IPS-18a (cell line): ENCODE measurements at regions not wholly inside any gene's neighbourhood (a gene's known extent, or its start where the extent isn't known, plus 50 kb on each side); places are given as distances from the start of the nearest gene placed in this dataset.

Source experiments
- H3K27ac ChIP-seq: one replicate; pipeline ENCODE4 v1.5.1; 2013; ENCODE audit warnings: low read length
- H3K27me3 ChIP-seq: one replicate; pipeline ENCODE4 v1.6.1; 2013; ENCODE audit warnings: mild to moderate bottlenecking, low read length; ENCODE audit not compliant: control insufficient read depth, insufficient read depth
- H3K36me3 ChIP-seq: one replicate; pipeline ENCODE4 v1.6.1; 2013; ENCODE audit warnings: low read depth, low read length; ENCODE audit not compliant: control insufficient read depth
- H3K4me1 ChIP-seq: one replicate; pipeline ENCODE4 v1.6.1; 2013; ENCODE audit warnings: low read depth, low read length; ENCODE audit not compliant: control insufficient read depth
- H3K4me3 ChIP-seq: one replicate; pipeline ENCODE4 v1.5.1; 2013; ENCODE audit warnings: low read length
- H3K9ac ChIP-seq: one replicate; pipeline ENCODE4 v1.6.1; 2013; ENCODE audit warnings: mild to moderate bottlenecking, low read length, moderate library complexity
- H3K9me3 ChIP-seq: one replicate; pipeline ENCODE4 v1.6.1; 2013; ENCODE audit warnings: low read depth, low read length; ENCODE audit not compliant: control insufficient read depth

DNA sequence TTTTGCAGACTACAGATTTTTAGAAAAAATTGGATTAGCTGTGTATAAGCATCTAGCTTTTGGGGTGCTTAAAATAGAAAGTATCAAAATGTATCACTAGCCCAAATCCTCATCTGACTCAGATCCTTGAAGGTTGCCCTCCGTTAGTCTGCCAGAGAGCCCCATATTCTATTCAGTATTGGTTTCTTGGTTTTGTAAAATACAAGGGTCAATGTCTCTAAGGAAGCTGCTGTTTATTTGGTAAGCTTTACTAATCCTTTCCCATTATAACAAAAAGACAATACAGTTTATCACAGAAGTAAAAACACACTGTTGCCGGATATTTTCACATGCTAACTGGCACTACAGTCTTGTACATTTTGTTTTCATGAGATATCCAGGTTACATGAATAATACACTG is 92.8 kb upstream of the PTHLH start:
- Histone ChIP-seq H3K27me3 (no peaks in the 10 kb centered on the region), H3K27ac (no peak overlapping the region), H3K9ac (no peak overlapping the region), H3K36me3 (no peaks in the 10 kb centered on the region), H3K4me3 (no peak overlapping the region), H3K9me3 (no peaks in the 10 kb centered on the region), H3K4me1 (no peaks in the 10 kb centered on the region)

DNA sequence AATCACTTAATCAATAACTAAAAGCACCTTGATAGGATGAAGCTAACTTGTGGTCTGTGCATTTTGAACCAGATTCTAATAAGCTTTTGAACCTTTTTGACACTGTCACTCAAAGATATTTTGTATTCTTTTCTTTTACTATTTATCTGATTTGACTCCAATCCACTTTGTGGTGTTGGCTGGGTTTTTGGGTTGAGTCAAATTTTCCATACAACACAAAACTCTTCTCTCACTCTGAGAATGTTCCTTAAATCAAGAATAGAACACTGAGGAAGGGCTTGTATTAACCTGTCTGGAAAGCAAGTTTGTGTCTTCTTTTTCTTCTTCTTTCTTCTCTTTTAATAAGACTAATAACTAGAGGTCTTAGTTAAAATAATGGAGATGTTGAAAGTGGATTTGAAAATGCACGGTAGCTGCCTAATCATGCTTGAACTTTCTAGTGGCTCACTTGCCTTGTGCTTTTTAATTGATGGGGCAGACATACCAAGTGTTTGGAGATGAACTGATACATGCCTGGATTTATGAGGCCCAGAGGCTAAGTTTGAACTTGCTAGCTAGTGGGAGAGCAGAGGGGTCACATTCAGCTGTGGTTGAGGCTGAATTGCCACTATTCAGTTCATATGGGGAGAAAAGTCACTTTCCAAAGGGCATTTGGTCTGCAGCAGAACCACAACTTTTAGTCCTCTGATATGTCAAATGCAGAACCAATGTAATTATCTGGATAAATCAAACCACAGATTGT is 93.5 kb upstream of the PTHLH start:
- Histone ChIP-seq H3K36me3 (no peaks in the 10 kb centered on the region), H3K4me3 (no peak overlapping the region), H3K4me1 (no peaks in the 10 kb centered on the region), H3K9me3 (no peaks in the 10 kb centered on the region), H3K9ac (no peak overlapping the region), H3K27me3 (no peaks in the 10 kb centered on the region), H3K27ac (no peak overlapping the region)

DNA sequence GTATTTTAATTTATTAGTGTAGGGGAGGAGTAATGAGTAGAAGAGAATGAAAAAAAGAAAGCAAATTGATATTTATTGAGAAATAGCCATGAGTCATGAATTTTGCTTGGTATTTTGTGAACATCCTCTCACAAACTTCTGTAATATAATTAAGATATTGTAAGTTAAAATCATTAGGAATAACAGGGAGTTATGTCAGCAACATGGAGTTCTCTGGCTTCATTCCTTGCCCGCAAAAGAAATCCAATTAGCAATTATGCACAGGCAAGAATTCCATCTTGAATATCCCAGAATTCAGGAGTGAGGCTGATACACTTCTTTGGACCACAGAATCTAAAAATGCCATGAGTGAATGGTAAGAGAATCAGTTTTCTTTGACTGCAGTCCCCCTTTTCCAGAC is 94.3 kb upstream of the PTHLH start:
- Histone ChIP-seq H3K27me3 (no peaks in the 10 kb centered on the region), H3K27ac (no peak overlapping the region), H3K9me3 (no peaks in the 10 kb centered on the region), H3K4me1 (no peaks in the 10 kb centered on the region), H3K4me3 (no peak overlapping the region), H3K9ac (no peak overlapping the region), H3K36me3 (no peaks in the 10 kb centered on the region)

DNA sequence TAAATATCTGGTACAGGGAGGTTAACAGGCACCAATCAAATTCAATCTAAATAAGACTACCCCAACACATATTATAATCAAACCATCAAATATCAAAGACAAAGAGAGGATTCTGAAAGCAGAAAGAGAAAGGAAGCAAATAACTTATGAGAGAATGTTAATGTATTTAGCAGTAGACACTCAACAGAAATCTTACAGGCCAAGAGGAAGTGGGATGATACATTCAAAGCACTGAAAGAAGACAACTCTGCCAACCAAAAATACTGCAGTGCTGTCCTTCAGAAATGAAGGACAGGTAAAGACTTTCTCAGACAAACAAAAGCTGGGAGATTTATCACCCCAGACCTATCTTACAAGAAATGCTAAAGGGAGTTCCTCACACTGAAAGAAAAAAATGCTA is 95.9 kb upstream of the PTHLH start:
- Histone ChIP-seq H3K36me3 (no peaks in the 10 kb centered on the region), H3K4me3 (no peak overlapping the region), H3K27ac (no peak overlapping the region), H3K27me3 (no peaks in the 10 kb centered on the region), H3K9me3 (no peaks in the 10 kb centered on the region), H3K4me1 (no peaks in the 10 kb centered on the region), H3K9ac (no peak overlapping the region)

DNA sequence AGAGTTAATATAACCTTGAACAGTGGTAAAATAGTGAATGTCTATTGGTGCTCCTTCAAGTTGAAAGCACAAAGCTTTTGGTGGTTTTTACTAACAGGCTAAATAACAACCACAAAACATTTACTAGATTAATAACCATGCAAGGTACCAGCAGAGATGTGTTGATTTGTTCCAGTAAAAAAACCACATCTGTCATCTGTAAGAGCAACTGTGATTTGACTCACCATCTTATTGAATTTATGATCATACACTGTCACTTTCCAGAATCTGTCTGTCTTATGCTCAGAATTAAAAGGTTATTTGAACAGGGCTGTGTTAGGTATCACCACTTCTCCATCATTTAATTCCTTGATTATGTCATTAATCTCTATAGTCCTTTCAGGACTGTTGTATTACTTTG is 107.0 kb upstream of the PTHLH start:
- Histone ChIP-seq H3K9ac (no peak overlapping the region), H3K27ac (no peak overlapping the region), H3K4me1 (no peaks in the 10 kb centered on the region)

DNA sequence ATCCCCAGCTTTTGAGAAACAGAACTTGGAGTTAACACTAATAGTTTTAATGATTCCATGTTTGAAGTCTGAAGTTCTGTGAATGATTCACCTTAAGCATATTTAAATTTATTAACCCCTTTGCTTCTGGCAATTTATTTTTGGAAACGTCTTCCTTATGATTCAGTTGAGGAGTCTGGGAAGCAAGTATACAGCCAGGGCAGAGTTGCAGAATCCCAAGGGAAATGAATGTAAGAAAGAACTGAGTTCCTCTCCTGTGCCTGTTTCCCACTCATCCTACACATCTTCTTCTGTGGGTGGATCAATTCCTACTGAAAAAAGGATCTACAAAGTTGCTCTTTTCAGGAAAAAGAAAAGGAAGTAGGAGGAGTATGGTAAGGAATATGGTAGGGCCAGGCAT is 108.2 kb upstream of the CCDC91 start:
- Histone ChIP-seq H3K4me1 (no peaks in the 10 kb centered on the region), H3K4me3 (no peak overlapping the region), H3K9me3 (no peaks in the 10 kb centered on the region), H3K27me3 (no peaks in the 10 kb centered on the region), H3K27ac (no peak overlapping the region), H3K36me3 (no peaks in the 10 kb centered on the region), H3K9ac (no peak overlapping the region)

More for the DNA sequence above, 107.0 kb upstream of the PTHLH start:
- H3K36me3 ChIP-seq = no peaks in the 10 kb centered on the region
- H3K9me3 ChIP-seq = no peaks in the 10 kb centered on the region
- no peaks in the 10 kb centered on the region for H3K27me3 ChIP-seq
- H3K4me3 ChIP-seq = no peak overlapping the region

DNA sequence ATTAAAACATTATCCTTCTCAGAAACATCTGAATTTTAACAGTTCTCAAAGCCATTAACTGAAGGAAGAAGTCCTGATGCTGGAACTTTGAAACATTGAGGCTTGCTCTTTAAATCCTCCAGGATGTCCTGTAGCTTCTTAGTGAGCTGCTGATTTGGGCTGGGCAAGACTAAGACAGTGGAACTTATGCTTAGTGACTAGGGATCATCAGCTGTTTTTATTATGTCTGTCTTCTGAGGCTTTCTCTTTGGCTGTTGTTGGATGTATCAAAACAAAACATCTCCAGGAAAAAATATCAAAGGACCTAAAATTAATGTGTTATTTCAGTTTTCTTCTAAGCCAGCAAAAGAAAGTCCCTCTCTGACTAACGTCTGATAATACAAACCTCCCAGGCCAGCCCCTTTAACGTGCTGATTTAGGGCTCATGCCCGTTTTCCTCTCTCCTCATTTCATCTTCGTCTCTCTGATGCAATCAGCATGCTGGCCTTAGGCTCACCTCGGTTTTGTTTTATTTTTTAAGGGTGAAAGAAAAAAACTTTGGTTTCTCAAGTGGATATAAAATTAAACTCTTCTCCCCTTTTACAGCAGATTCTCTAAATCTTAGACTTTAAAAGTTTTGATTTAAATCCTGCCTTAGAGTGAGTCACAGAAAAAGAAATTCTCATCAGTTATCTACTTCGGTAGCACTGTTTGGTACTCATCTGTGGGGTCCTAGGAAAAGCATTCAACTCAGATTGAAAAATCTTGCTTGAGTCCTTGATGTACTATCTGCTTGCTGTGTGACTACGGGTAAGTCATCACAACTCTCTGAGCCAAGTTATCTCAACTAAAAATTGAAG is 106.2 kb upstream of the CCDC91 start:
- Histone ChIP-seq H3K4me3 (no peak overlapping the region), H3K9me3 (no peaks in the 10 kb centered on the region), H3K36me3 (no peaks in the 10 kb centered on the region), H3K9ac (no peak overlapping the region), H3K4me1 (peaks cover 3% of the 10 kb centered on the region), H3K27ac (no peak overlapping the region), H3K27me3 (no peaks in the 10 kb centered on the region)

- Histone ChIP-seq H3K9ac (no peak overlapping the region), H3K9me3 (no peaks in the 10 kb centered on the region), H3K36me3 (no peaks in the 10 kb centered on the region), H3K4me1 (peaks cover 9% of the 10 kb centered on the region), H3K4me3 (no peak overlapping the region), H3K27me3 (no peaks in the 10 kb centered on the region), H3K27ac (no peak overlapping the region)
Observed at GRCh38 chr12:28086521-28087155, 103.6 kb upstream of the CCDC91 start.

DNA sequence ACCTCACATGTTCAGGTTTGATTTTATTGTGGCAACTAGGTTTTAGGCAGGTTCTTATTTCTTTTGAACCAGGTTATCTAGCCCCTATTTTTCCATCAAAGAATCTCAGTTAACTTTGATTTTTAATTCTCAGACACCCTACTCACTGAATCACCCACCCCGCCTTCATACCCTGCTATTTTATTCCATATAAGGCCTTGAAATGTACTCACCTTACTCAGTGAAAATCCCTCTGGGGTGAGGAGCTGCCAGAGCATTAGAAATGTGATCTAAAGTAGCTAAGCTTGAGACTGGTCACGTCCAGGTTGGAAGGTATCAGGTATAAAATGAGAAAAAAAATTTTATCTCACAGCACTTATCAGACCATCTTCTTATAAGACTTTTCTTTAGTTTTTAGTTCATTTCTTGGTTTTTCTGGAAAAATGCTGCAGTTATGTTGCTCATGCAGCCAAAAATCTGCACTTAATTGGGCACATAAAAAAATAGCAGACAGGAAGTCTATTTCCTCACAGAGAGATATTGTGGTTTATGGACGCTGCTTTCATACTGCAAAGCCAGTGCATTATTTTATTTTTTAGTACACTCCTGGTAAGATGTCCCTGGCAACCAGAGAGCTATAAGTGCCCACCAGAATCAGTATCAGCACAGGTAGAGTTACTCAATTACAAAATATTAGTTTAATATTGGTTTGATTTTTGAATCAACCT is 101.5 kb upstream of the CCDC91 start:
- H3K4me3 ChIP-seq = no peak overlapping the region
- H3K27ac ChIP-seq = no peak overlapping the region
- H3K4me1 ChIP-seq = peaks cover 9% of the 10 kb centered on the region
- no peaks in the 10 kb centered on the region for H3K36me3 ChIP-seq
- no peak overlapping the region for H3K9ac ChIP-seq
- H3K9me3 ChIP-seq = no peaks in the 10 kb centered on the region
- no peaks in the 10 kb centered on the region for H3K27me3 ChIP-seq

DNA sequence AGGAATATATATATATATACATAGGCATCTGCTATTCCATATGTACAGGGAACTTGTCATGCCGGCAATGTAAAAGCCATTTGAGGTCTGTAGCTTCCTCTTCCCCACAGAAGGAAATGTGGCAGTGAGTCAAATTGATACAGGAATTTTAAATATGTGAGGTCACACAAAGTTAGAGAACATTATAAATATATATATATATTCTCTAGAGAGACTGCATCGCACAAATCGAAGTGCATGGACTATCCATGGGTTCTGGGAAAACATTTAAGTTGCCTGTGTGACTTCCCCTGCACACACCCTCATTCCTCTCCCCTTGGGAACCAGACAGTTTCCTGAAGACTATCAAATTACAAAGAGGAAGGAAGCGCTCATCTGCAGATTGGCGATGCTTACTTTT is 100.9 kb upstream of the CCDC91 start:
- no peak overlapping the region for H3K27ac ChIP-seq
- peak overlapping the region; percentile 33 for H3K4me3 ChIP-seq
- H3K4me1 ChIP-seq = peaks cover 9% of the 10 kb centered on the region
- H3K27me3 ChIP-seq = no peaks in the 10 kb centered on the region
- no peaks in the 10 kb centered on the region for H3K9me3 ChIP-seq
- no peaks in the 10 kb centered on the region for H3K36me3 ChIP-seq
- no peak overlapping the region for H3K9ac ChIP-seq

DNA sequence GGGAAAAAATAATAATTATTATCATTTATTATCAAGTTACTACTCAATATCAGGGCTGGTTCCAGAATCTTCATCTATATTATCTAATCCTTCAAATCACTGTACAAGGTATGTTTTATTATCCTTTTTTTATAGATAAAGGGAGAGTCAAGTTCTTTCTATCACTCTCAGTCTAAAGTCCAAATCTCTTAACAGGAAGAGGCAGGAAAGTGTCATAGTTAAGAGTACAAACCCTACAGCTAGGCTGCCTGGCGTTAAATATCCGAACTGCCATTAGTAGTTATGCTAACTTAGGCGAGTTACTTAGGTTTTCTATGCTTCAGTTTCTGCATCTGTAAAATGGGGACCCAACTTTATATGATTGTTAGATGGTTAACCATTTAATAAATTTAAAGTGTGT is 99.4 kb upstream of the CCDC91 start:
- Histone ChIP-seq H3K9me3 (no peaks in the 10 kb centered on the region), H3K4me3 (no peak overlapping the region), H3K4me1 (peaks cover 9% of the 10 kb centered on the region), H3K36me3 (no peaks in the 10 kb centered on the region), H3K9ac (no peak overlapping the region), H3K27ac (no peak overlapping the region), H3K27me3 (no peaks in the 10 kb centered on the region)
